ENCODE measurements at regions not wholly inside any gene's neighbourhood (a gene's known extent, or its start where the extent isn't known, plus 50 kb on each side); places are given as distances from the start of the nearest gene placed in this dataset.

DNA sequence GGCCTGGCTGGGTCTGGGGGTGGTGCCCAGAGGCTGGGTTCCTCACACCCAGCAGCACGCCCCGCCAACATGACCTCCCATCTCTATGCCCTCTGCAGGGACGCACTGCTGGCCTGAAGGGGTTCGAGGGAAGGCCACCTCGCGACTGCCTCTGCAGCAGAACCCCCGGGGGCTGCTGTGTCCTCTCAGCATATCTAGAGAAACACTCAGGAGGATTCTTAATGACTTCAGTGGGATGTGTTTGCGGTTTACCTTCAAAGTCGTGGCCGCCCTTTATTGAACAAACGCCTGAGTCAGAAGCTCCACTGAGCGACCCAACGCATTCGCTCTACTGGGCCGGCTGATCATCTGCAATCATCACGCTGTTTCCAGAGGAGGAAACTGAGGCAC lies 54.8 kb upstream of the GATA5 start:
- no peak overlapping the region for H3K27ac ChIP-seq (ENCODE audit: low read depth, low read length, poor library complexity, severe bottlenecking)
- no peaks in the 10 kb centered on the region for H3K4me1 ChIP-seq (ENCODE audit: insufficient read depth, low read length, severe bottlenecking)
- H3K27me3 ChIP-seq (ENCODE audit: insufficient read depth, low read length), result no peaks in the 10 kb centered on the region; the same call in 1 of the 2 replicates
- H4K20me1 ChIP-seq (ENCODE audit: insufficient read depth, low read length), result no peaks in the 10 kb centered on the region
- no peaks in the 10 kb centered on the region for H3K36me3 ChIP-seq (ENCODE audit: insufficient read depth, low read length)
- no peak overlapping the region for H3K4me2 ChIP-seq (ENCODE audit: low read length)
- H3F3A ChIP-seq (ENCODE audit: insufficient read depth, low read length), result no peaks in the 10 kb centered on the region
- TF ChIP-seq, protein P1, sequence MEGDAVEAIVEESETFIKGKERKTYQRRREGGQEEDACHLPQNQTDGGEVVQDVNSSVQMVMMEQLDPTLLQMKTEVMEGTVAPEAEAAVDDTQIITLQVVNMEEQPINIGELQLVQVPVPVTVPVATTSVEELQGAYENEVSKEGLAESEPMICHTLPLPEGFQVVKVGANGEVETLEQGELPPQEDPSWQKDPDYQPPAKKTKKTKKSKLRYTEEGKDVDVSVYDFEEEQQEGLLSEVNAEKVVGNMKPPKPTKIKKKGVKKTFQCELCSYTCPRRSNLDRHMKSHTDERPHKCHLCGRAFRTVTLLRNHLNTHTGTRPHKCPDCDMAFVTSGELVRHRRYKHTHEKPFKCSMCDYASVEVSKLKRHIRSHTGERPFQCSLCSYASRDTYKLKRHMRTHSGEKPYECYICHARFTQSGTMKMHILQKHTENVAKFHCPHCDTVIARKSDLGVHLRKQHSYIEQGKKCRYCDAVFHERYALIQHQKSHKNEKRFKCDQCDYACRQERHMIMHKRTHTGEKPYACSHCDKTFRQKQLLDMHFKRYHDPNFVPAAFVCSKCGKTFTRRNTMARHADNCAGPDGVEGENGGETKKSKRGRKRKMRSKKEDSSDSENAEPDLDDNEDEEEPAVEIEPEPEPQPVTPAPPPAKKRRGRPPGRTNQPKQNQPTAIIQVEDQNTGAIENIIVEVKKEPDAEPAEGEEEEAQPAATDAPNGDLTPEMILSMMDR (IDR thresholded peaks at IDR 0.05; ENCODE audit: low read length), result no peak
- TF ChIP-seq EZH2 (IDR thresholded peaks at IDR 0.05; ENCODE audit: borderline replicate concordance, low read length), result no peak
- no peaks in the 10 kb centered on the region for H3K9me3 ChIP-seq (ENCODE audit: low read length)
- H3K9ac ChIP-seq (ENCODE audit: low read length), result no peak overlapping the region
- H3K79me2 ChIP-seq (ENCODE audit: insufficient read depth, low read length), result no peaks in the 10 kb centered on the region
- H2AFZ ChIP-seq (ENCODE audit: low read length), result no peak overlapping the region
- no peaks in the 10 kb centered on the region for H3K9me2 ChIP-seq (ENCODE audit: low read depth, low read length)
- H3K4me3 ChIP-seq (ENCODE audit: low read depth, low read length, poor library complexity, severe bottlenecking), result no peak overlapping the region

DNA sequence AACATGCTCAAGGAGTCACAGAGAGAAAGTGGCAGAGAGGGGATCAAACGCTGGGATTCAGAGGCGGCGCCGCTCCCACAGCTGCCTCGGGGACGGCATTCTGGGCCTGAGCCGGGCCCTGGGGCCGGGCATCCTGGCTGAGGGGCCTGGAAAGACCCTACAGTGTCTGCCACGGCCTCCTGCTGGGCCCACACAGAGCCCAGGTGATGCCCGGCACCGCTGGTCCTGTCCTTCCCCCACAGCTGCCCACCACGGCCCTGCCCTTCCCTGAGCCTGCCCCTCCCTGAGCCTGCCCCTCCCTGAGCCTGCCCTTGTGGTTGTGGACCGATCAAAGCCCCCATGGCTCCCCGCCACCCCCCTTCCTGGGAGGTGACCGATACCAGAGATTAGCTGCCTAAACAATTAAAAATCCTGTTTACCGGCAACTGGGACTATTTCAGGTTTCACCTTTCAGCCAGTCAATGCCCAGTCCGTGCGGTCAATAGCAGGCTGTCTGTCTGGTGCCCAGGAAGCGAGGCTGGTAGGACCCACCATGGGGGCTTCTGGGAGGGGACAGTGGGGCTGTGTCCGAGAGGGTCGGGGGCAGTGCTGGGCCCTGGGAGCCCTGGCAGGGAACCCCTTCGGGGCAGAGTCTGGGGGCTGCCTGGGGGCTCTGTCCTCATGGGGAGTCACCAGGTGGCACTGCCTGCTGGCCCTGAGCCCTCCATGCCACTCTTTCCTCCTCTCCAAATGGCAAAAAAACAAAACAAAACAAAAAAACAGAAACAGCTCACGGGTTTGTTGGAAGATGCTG lies 55.4 kb upstream of the GATA5 start:
- Histone ChIP-seq H3K4me1 (ENCODE audit: insufficient read depth, low read length, severe bottlenecking) (no peaks in the 10 kb centered on the region), H3K79me2 (ENCODE audit: insufficient read depth, low read length) (no peaks in the 10 kb centered on the region), H3K4me3 (ENCODE audit: low read depth, low read length, poor library complexity, severe bottlenecking) (no peak overlapping the region), H3K27ac (ENCODE audit: low read depth, low read length, poor library complexity, severe bottlenecking) (no peak overlapping the region), H3K9me3 (ENCODE audit: low read length) (no peaks in the 10 kb centered on the region), H3K36me3 (ENCODE audit: insufficient read depth, low read length) (no peaks in the 10 kb centered on the region), H2AFZ (ENCODE audit: low read length) (no peak overlapping the region), H4K20me1 (ENCODE audit: insufficient read depth, low read length) (no peaks in the 10 kb centered on the region), H3K27me3 (ENCODE audit: insufficient read depth, low read length) (no peaks in the 10 kb centered on the region; the same call in 1 of the 2 replicates), H3K4me2 (ENCODE audit: low read length) (no peak overlapping the region), H3K9me2 (ENCODE audit: low read depth, low read length) (no peaks in the 10 kb centered on the region), H3F3A (ENCODE audit: insufficient read depth, low read length) (no peaks in the 10 kb centered on the region), H3K9ac (ENCODE audit: low read length) (no peak overlapping the region)
- TF ChIP-seq, protein P1 (IDR thresholded peaks at IDR 0.05; ENCODE audit: low read length), result no peak
- no peak for TF ChIP-seq EZH2 (IDR thresholded peaks at IDR 0.05; ENCODE audit: borderline replicate concordance, low read length)

DNA sequence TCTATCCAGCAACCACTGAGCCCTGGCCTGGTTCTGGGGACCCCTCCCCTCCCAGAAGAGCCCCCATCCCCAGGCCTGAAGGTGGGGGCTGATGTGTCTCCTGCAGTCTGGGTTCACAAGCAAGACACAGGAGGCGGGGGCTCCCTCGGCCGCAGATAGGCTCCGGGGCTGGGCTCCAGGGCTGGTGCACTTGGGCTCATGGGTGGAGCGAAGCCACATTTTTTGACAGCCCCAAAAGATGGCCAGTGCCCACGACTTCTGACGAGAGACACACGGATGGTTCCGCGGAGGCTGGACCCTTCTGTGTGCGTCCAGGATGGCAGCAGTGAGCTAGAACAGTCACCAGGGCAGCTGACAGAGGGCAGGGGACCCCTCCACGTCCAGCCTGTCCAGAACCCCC lies 57.1 kb upstream of the GATA5 start:
- no peaks in the 10 kb centered on the region for H3K9me3 ChIP-seq (ENCODE audit: low read length)
- no peaks in the 10 kb centered on the region; the same call in 1 of the 2 replicates for H3K27me3 ChIP-seq (ENCODE audit: insufficient read depth, low read length)
- no peak overlapping the region for H3K9ac ChIP-seq (ENCODE audit: low read length)
- no peak overlapping the region for H3K27ac ChIP-seq (ENCODE audit: low read depth, low read length, poor library complexity, severe bottlenecking)
- H3F3A ChIP-seq (ENCODE audit: insufficient read depth, low read length), result no peaks in the 10 kb centered on the region
- TF ChIP-seq, protein P1 (IDR thresholded peaks at IDR 0.05; ENCODE audit: low read length), result no peak
- TF ChIP-seq EZH2 (IDR thresholded peaks at IDR 0.05; ENCODE audit: borderline replicate concordance, low read length), result no peak
- H3K36me3 ChIP-seq (ENCODE audit: insufficient read depth, low read length), result no peaks in the 10 kb centered on the region
- no peak overlapping the region for H3K4me2 ChIP-seq (ENCODE audit: low read length)
- no peak overlapping the region for H2AFZ ChIP-seq (ENCODE audit: low read length)
- H3K9me2 ChIP-seq (ENCODE audit: low read depth, low read length), result no peaks in the 10 kb centered on the region
- H3K79me2 ChIP-seq (ENCODE audit: insufficient read depth, low read length), result no peaks in the 10 kb centered on the region
- H3K4me3 ChIP-seq (ENCODE audit: low read depth, low read length, poor library complexity, severe bottlenecking), result no peak overlapping the region
- no peaks in the 10 kb centered on the region for H3K4me1 ChIP-seq (ENCODE audit: insufficient read depth, low read length, severe bottlenecking)
- H4K20me1 ChIP-seq (ENCODE audit: insufficient read depth, low read length), result no peaks in the 10 kb centered on the region
